ENCODE measurements at regions not wholly inside any gene's neighbourhood (a gene's known extent, or its start where the extent isn't known, plus 50 kb on each side); places are given as distances from the start of the nearest gene placed in this dataset.

- peak; percentile 56 for DNase-seq (ENCODE audit: low spot score)
- no peaks in the 10 kb centered on the region for H3K27me3 Mint-ChIP-seq (ENCODE audit: insufficient read depth, low read depth, poor library complexity)
- TF ChIP-seq CTCF (conservative IDR thresholded peaks at IDR 0.05; ENCODE audit: low read depth in 2 of 2), result peak; percentile 45 to 49
- no peak for TF ChIP-seq JUNB (IDR thresholded peaks at IDR 0.05; ENCODE audit: unreplicated experiment)
- H3K36me3 Mint-ChIP-seq (ENCODE audit: low read depth), result peaks cover 5% of the 10 kb centered on the region; the same call in 2 of the 3 replicates
- ATAC-seq, result no peak; the same call in 2 of the 3 replicates
- H3K4me1 ChIP-seq (ENCODE audit: insufficient read depth), result peaks cover 4% of the 10 kb centered on the region; the same call in 1 of the 2 replicates
- H3K9me2 ChIP-seq (ENCODE audit: insufficient read depth), result no peaks in the 10 kb centered on the region
- H2AFZ ChIP-seq, result peak overlapping the region; percentile 75; the same call in 1 of the 2 replicates
- no peak overlapping the region for H3K4me3 ChIP-seq
- no peak overlapping the region for H3K27ac Mint-ChIP-seq
- H3K27ac ChIP-seq (ENCODE audit: low read depth), result no peak overlapping the region
- no peaks in the 10 kb centered on the region for H3F3A ChIP-seq (replicated peaks; ENCODE audit: low read depth)
- H3K4me2 ChIP-seq, result no peak overlapping the region
- no peak overlapping the region for H3K4me3 Mint-ChIP-seq
- no peaks in the 10 kb centered on the region for H3K27me3 ChIP-seq (ENCODE audit: insufficient read depth)
- no peaks in the 10 kb centered on the region for H3K36me3 ChIP-seq (ENCODE audit: insufficient read depth)
- H3K79me2 ChIP-seq (replicated peaks; ENCODE audit: insufficient read depth), result no peaks in the 10 kb centered on the region
- H3K9me3 Mint-ChIP-seq, result peaks cover 75% of the 10 kb centered on the region
- H4K20me1 ChIP-seq (replicated peaks; ENCODE audit: insufficient read depth), result no peaks in the 10 kb centered on the region
- H3K4me1 Mint-ChIP-seq, result no peaks in the 10 kb centered on the region
Measured at GRCh38 chr14:81868172-81868571, 334.5 kb upstream of the SEL1L start.

GRCh38 chr14:81871706-81872105, 338.1 kb upstream of the SEL1L start:
- Histone ChIP-seq H3K79me2 (replicated peaks; ENCODE audit: insufficient read depth) (no peaks in the 10 kb centered on the region), H3K4me2 (no peak overlapping the region), H3K9me2 (ENCODE audit: insufficient read depth) (no peaks in the 10 kb centered on the region), H3F3A (replicated peaks; ENCODE audit: low read depth) (no peaks in the 10 kb centered on the region), H2AFZ (no peak overlapping the region), H4K20me1 (replicated peaks; ENCODE audit: insufficient read depth) (no peaks in the 10 kb centered on the region), H3K36me3 (ENCODE audit: insufficient read depth) (no peaks in the 10 kb centered on the region), H3K4me1 (ENCODE audit: insufficient read depth) (peaks cover under 1% of the 10 kb centered on the region; the same call in 1 of the 2 replicates), H3K27me3 (ENCODE audit: insufficient read depth) (no peaks in the 10 kb centered on the region), H3K27ac (ENCODE audit: low read depth) (no peak overlapping the region), H3K4me3 (no peak overlapping the region)
- no peak overlapping the region for H3K4me3 Mint-ChIP-seq
- DNase-seq (ENCODE audit: low spot score) (no peak), ATAC-seq (no peak)
- H3K27ac Mint-ChIP-seq, result no peak overlapping the region
- H3K27me3 Mint-ChIP-seq (ENCODE audit: insufficient read depth, low read depth, poor library complexity), result no peaks in the 10 kb centered on the region
- peaks cover 89% of the 10 kb centered on the region for H3K9me3 Mint-ChIP-seq
- no peaks in the 10 kb centered on the region for H3K4me1 Mint-ChIP-seq
- H3K36me3 Mint-ChIP-seq (ENCODE audit: low read depth), result peaks cover 23% of the 10 kb centered on the region
- TF ChIP-seq ZNF462 (CRISPR knock-in tag; IDR thresholded peaks at IDR 0.05) (no peak), POLR2AphosphoS5 (IDR thresholded peaks at IDR 0.05; ENCODE audit: low read depth) (no peak)

Measured in GM23338 (cell line).